ENCODE measurements at regions not wholly inside any gene's neighbourhood (a gene's known extent, or its start where the extent isn't known, plus 50 kb on each side); places are given as distances from the start of the nearest gene placed in this dataset.

DNA sequence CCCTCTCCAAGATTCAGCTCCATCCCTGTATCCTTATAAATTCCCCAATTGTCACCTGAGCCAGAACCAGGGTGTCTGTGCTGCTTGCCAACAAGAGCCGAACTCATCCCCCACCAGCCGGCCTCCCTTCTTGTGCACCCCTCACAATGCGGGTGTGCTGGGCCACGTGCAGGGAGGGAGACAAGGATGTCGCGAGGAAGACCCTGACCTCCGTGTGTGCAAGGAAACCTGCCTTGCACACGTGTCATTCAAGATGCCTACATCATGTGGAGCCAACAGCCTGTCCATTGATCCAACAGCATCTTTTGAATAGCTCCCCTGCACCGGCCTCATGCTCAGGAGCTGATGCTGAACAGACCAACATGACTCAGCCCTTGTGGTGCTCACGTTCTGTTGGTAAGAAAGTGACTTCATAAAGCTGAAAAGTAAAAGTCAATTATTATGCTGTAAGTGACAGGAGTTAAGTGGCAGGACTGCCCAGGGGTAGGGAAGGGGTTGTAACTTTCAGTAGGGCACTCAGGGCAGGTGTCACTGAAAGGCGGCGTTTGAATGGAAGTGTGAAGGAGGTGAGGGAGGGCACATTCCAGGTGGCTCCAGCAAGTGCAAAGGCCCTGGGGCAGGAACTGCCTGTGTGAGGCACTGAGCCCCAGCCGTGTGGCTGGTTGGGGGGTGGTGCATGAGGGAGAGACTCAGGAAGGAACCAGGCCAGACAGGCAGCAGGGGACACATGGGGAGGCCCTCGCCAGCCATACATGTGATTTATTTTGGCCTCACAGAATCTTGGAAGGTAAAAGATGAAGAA is 302.2 kb downstream of the FOXL1 start:
- Histone ChIP-seq H3K4me1 (ENCODE audit: control insufficient read depth in 4 of 4, insufficient read depth in 4 of 4, low read length in 3 of 4) (no peaks in the 10 kb centered on the region), H3K27me3 (ENCODE audit: control insufficient read depth in 4 of 4, insufficient read depth in 4 of 4, low read length in 3 of 4) (peaks cover 0 to 14% (median 0%) of the 10 kb centered on the region in 4 donors), H3K4me3 (ENCODE audit: low read depth in 1 of 3, low read length in 3 of 3) (no peak overlapping the region), H3K36me3 (ENCODE audit: control insufficient read depth in 4 of 4, insufficient read depth in 3 of 4, low read depth in 1 of 4, low read length in 3 of 4) (no peaks in the 10 kb centered on the region), H3K9ac (ENCODE audit: low read depth in 1 of 2, low read length in 2 of 2) (no peak overlapping the region), H3K27ac (ENCODE audit: low read depth in 1 of 2, low read length in 2 of 2) (no peak overlapping the region), H3K9me3 (ENCODE audit: control insufficient read depth in 4 of 4, low read length in 3 of 4) (no peaks in the 10 kb centered on the region)
- 78% methylated on average over 14 of the region's 14 CpGs for WGBS
- TF ChIP-seq FOXA1 (IDR thresholded peaks at IDR 0.05) (no peak), JUND (IDR thresholded peaks at IDR 0.05) (no peak), RXRA (IDR thresholded peaks at IDR 0.05) (no peak), EGR1 (IDR thresholded peaks at IDR 0.05; ENCODE audit: low read depth in 2 of 2) (no peak), NR2F2 (IDR thresholded peaks at IDR 0.05) (no peak), HNF4G (IDR thresholded peaks at IDR 0.05) (no peak)
- TF ChIP-seq, protein P1, sequence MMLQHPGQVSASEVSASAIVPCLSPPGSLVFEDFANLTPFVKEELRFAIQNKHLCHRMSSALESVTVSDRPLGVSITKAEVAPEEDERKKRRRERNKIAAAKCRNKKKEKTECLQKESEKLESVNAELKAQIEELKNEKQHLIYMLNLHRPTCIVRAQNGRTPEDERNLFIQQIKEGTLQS (IDR thresholded peaks at IDR 0.05) = no peak
- TF ChIP-seq, protein P2, sequence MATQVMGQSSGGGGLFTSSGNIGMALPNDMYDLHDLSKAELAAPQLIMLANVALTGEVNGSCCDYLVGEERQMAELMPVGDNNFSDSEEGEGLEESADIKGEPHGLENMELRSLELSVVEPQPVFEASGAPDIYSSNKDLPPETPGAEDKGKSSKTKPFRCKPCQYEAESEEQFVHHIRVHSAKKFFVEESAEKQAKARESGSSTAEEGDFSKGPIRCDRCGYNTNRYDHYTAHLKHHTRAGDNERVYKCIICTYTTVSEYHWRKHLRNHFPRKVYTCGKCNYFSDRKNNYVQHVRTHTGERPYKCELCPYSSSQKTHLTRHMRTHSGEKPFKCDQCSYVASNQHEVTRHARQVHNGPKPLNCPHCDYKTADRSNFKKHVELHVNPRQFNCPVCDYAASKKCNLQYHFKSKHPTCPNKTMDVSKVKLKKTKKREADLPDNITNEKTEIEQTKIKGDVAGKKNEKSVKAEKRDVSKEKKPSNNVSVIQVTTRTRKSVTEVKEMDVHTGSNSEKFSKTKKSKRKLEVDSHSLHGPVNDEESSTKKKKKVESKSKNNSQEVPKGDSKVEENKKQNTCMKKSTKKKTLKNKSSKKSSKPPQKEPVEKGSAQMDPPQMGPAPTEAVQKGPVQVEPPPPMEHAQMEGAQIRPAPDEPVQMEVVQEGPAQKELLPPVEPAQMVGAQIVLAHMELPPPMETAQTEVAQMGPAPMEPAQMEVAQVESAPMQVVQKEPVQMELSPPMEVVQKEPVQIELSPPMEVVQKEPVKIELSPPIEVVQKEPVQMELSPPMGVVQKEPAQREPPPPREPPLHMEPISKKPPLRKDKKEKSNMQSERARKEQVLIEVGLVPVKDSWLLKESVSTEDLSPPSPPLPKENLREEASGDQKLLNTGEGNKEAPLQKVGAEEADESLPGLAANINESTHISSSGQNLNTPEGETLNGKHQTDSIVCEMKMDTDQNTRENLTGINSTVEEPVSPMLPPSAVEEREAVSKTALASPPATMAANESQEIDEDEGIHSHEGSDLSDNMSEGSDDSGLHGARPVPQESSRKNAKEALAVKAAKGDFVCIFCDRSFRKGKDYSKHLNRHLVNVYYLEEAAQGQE (IDR thresholded peaks at IDR 0.05) = no peak
- DNase-seq (ENCODE audit: low spot score) = no peak

DNA sequence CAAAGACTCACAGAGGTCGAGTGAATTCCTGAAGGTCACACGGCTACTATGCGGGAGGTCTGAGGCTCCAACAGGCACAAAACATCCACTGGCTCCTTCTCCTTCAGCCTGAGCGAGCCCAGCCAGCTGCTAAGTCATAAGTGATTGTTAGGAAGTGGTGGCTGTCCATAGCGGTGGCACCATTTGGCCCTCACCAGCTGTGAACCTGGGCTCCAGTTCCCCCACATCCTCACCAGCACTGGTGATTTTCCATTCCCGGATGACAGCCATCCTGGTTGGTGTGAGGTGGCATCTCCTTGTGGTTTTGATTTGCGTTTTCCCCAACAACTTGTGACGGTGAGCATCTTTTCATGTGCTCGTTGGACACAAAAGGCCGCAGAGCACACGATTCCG is 302.8 kb downstream of the FOXL1 start:
- peaks cover 0 to 14% (median 0%) of the 10 kb centered on the region in 4 donors for H3K27me3 ChIP-seq (ENCODE audit: control insufficient read depth in 4 of 4, insufficient read depth in 4 of 4, low read length in 3 of 4)
- no peak overlapping the region for H3K27ac ChIP-seq (ENCODE audit: low read depth in 1 of 2, low read length in 2 of 2)
- 80% methylated on average over 12 of the region's 12 CpGs for WGBS
- no peak for TF ChIP-seq RXRA (IDR thresholded peaks at IDR 0.05)
- no peak for DNase-seq (ENCODE audit: low spot score)
- no peaks in the 10 kb centered on the region for H3K4me1 ChIP-seq (ENCODE audit: control insufficient read depth in 4 of 4, insufficient read depth in 4 of 4, low read length in 3 of 4)
- H3K9ac ChIP-seq (ENCODE audit: low read depth in 1 of 2, low read length in 2 of 2) = no peak overlapping the region
- H3K4me3 ChIP-seq (ENCODE audit: low read depth in 1 of 3, low read length in 3 of 3) = no peak overlapping the region
- H3K36me3 ChIP-seq (ENCODE audit: control insufficient read depth in 4 of 4, insufficient read depth in 3 of 4, low read depth in 1 of 4, low read length in 3 of 4) = no peaks in the 10 kb centered on the region
- no peaks in the 10 kb centered on the region for H3K9me3 ChIP-seq (ENCODE audit: control insufficient read depth in 4 of 4, low read length in 3 of 4)

DNA sequence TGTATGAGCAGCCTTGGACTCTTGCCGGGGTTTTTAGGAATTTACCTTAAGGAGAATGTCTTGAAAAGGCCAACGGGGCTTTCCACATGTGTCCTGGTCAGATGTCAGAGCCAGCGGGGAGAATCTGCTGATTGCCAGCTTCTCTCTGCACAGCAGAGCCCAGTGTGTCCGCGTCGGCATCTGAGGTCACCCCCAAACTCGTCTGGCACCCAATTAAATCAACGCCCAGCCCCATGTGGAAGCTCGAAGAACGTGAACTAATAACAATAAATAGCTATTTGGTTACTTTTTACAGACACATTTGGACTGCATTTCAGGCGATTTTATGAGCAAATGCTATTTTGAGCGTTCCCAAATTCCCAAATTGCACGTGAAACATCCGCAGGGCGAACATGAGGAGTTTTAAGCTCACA is 303.5 kb downstream of the FOXL1 start:
- H3K4me3 ChIP-seq (ENCODE audit: low read depth in 1 of 3, low read length in 3 of 3) = no peak overlapping the region
- TF ChIP-seq GABPA (IDR thresholded peaks at IDR 0.05 in 1 of 2, conservative IDR thresholded peaks at IDR 0.05 in 1 of 2) (no peak), TAF1 (conservative IDR thresholded peaks at IDR 0.05) (no peak)
- no peak for DNase-seq (ENCODE audit: low spot score)
- no peaks in the 10 kb centered on the region for H3K4me1 ChIP-seq (ENCODE audit: control insufficient read depth in 4 of 4, insufficient read depth in 4 of 4, low read length in 3 of 4)
- H3K27me3 ChIP-seq (ENCODE audit: control insufficient read depth in 4 of 4, insufficient read depth in 4 of 4, low read length in 3 of 4) = peaks cover 0 to 14% (median 0%) of the 10 kb centered on the region in 4 donors
- 75% methylated on average over 15 of the region's 15 CpGs for WGBS
- no peaks in the 10 kb centered on the region for H3K9me3 ChIP-seq (ENCODE audit: control insufficient read depth in 4 of 4, low read length in 3 of 4)
- no peaks in the 10 kb centered on the region for H3K36me3 ChIP-seq (ENCODE audit: control insufficient read depth in 4 of 4, insufficient read depth in 3 of 4, low read depth in 1 of 4, low read length in 3 of 4)
- H3K9ac ChIP-seq (ENCODE audit: low read depth in 1 of 2, low read length in 2 of 2) = no peak overlapping the region
- H3K27ac ChIP-seq (ENCODE audit: low read depth in 1 of 2, low read length in 2 of 2) = no peak overlapping the region

Data from liver (tissue), 7 donors.